K562 (cell line): ENCODE measurements at regions not wholly inside any gene's neighbourhood (a gene's known extent, or its start where the extent isn't known, plus 50 kb on each side); places are given as distances from the start of the nearest gene placed in this dataset.
"Not testable (repeated sequence)": the region's sequence is repeated elsewhere in the genome, so short reads cannot be mapped to it uniquely, and the experiment has no call there.

Source experiments
- ATAC-seq: fragments of 200-7000 bp; cut with Tn5 transposase; 3 replicates; pipeline ENCODE4 v1.9.1; 2020; ENCODE audit warnings: moderate library complexity
- BruUV-seq: library from RNA; stranded (reverse); fragments of 400-500 nt; replicated peaks from 2 replicates; lab custom pipeline; 2021; lab: Mats Ljungman, UMichigan
- CTCF ChIA-PET: fragments of 300-600 bp; formaldehyde crosslinking; extraction: SDS; loops from one replicate; lab custom pipeline; 2021; ENCODE audit warnings: low intra/inter-chr PET ratio; lab: Yijun Ruan, JAX
- POLR2A ChIA-PET: fragments of 300-600, 350-650 bp; sonication (Branson Sonifier 250); formaldehyde crosslinking; extraction: SDS; loops from one replicate; lab custom pipeline; 2021; ENCODE audit warnings: antibody characterized with exemption, inconsistent platforms; lab: Yijun Ruan, JAX
- DNase-seq, 4 experiments: peaks; one replicate each; pipeline versions ENCODE4 v3.0.0 to v3.0.0-alpha.2; 2011 to 2018; ENCODE audit warnings: low spot score in 3 of 4, mixed read lengths in 3 of 4; ENCODE audit errors: extremely low read depth in 1 of 4
- FAIRE-seq: peaks from 2 replicates; lab custom pipeline; 2011; peaks lifted over from hg19 to GRCh38; lab: Jason Lieb, UNC
- H2AFZ ChIP-seq: 2 replicates; pipeline ENCODE4 v1.6.0; 2011; ENCODE audit warnings: low read depth, low read length, control low read depth, inconsistent platforms
- H3K27ac ChIP-seq: fragments of 200-600 bp; 3 replicates; pipeline ENCODE4 v1.8.0; 2011; ENCODE audit warnings: low read depth, mild to moderate bottlenecking, control low read depth, inconsistent platforms, low read length, moderate library complexity, mixed read lengths; ENCODE audit errors: extremely low read depth
- H3K27me3 ChIP-seq, 2 experiments: fragments of 300-600 bp in 1 of 2; 2 replicates in 1 of 2; 3 replicates in 1 of 2; pipeline versions ENCODE4 v1.6.0 to v1.8.0; 2011; ENCODE audit warnings: inconsistent platforms in 2 of 2, low read length in 2 of 2, mild to moderate bottlenecking in 1 of 2, mixed read lengths in 1 of 2, moderate library complexity in 1 of 2; ENCODE audit not compliant: control insufficient read depth in 2 of 2, insufficient read depth in 2 of 2
- H3K36me3 ChIP-seq: fragments of 300-600 bp; 3 replicates; pipeline ENCODE4 v1.8.0; 2011; ENCODE audit warnings: mild to moderate bottlenecking, low read length, inconsistent platforms; ENCODE audit not compliant: control insufficient read depth, insufficient read depth
- H3K4me1 ChIP-seq, 2 experiments: fragments of 200-600 bp in 1 of 2; replicated peaks in 1 of 2; 2 replicates in 1 of 2; 3 replicates in 1 of 2; pipeline versions ENCODE4 v1.5.1 to v1.8.0; 2011; ENCODE audit warnings: inconsistent platforms in 2 of 2, low read length in 2 of 2, mild to moderate bottlenecking in 1 of 2, mixed read lengths in 1 of 2, moderate library complexity in 1 of 2; ENCODE audit not compliant: control insufficient read depth in 2 of 2, insufficient read depth in 2 of 2
- H3K4me2 ChIP-seq: 2 replicates; pipeline ENCODE4 v1.6.1; 2011; ENCODE audit warnings: low read length, control low read depth, inconsistent platforms, mixed read lengths; ENCODE audit not compliant: insufficient read depth
- H3K4me3 ChIP-seq: fragments of 200-600 bp; sonication (generic), shearing (Covaris generic); 2 replicates; pipeline ENCODE4 v1.5.1; 2016; ENCODE audit warnings: control low read depth, inconsistent platforms
- H3K79me2 ChIP-seq: fragments of 200-600 bp; 3 replicates; pipeline ENCODE4 v1.8.0; 2011; ENCODE audit warnings: low read length, inconsistent platforms; ENCODE audit not compliant: control insufficient read depth, insufficient read depth
- H3K9ac ChIP-seq, 2 experiments: 2 replicates each; pipeline versions ENCODE4 v1.6.0 to v1.6.1; 2011; ENCODE audit warnings: low read depth in 2 of 2, low read length in 2 of 2, control low read depth in 1 of 2, inconsistent platforms in 1 of 2, mild to moderate bottlenecking in 1 of 2, mixed read lengths in 1 of 2; ENCODE audit not compliant: insufficient read depth in 1 of 2
- H3K9me1 ChIP-seq: one replicate; pipeline ENCODE4 v1.6.0; 2011; ENCODE audit warnings: inconsistent platforms, mild to moderate bottlenecking, low read length, moderate library complexity; ENCODE audit not compliant: control insufficient read depth, insufficient read depth
- H3K9me3 ChIP-seq: replicated peaks from 2 replicates; pipeline ENCODE4 v1.5.1; 2011; ENCODE audit warnings: low read depth, low read length, inconsistent platforms; ENCODE audit not compliant: control insufficient read depth, insufficient read depth
- H4K20me1 ChIP-seq: replicated peaks from 2 replicates; pipeline ENCODE4 v1.6.1; 2011; ENCODE audit warnings: low read length, inconsistent platforms, mixed read lengths; ENCODE audit not compliant: control insufficient read depth, insufficient read depth
- WGBS: fragments of 100-300 bp; shearing (Covaris generic); methylation state at CpG from one replicate; pipeline ENCODE4 v1.1.6; 2016; ENCODE audit warnings: low coverage, mixed read lengths; ENCODE audit not compliant: insufficient coverage; ENCODE audit errors: missing lambda C conversion rate; 5-methylcytosine and 5-hydroxymethylcytosine counted together
- in situ Hi-C: fragments of 300-500 bp; cut with MboI; formaldehyde crosslinking; loops from 4 replicates; pipeline ENCODE4 v1.15.0; 2018; ENCODE audit warnings: inconsistent platforms, mixed read lengths
- intact Hi-C: fragments of 100-400 bp; cut with micrococcal nuclease; formaldehyde crosslinking; loops from 2 replicates; pipeline ENCODE4 v1.14.2; 2022

GRCh38 chr15:32506787-32507186 is 51.4 kb upstream of the GOLGA8O start:
- in situ Hi-C loops, H3K4me2 ChIP-seq, FAIRE-seq, H3K27me3 ChIP-seq, DNase-seq, H3K9me3 ChIP-seq, ATAC-seq, H3K36me3 ChIP-seq, H3K9ac ChIP-seq, H3K4me1 ChIP-seq, intact Hi-C loops, H2AFZ ChIP-seq, H4K20me1 ChIP-seq, H3K79me2 ChIP-seq, H3K27ac ChIP-seq, H3K4me3 ChIP-seq, POLR2A ChIA-PET, BruUV-seq, CTCF ChIA-PET, H3K9me1 ChIP-seq: not testable (repeated sequence)
- WGBS, result no CpG with 5 or more reads among the region's 2 CpGs

- H3K4me2 ChIP-seq, H3K4me3 ChIP-seq, H3K27me3 ChIP-seq, BruUV-seq, H3K27ac ChIP-seq, POLR2A ChIA-PET, FAIRE-seq, H3K9ac ChIP-seq, in situ Hi-C loops, H4K20me1 ChIP-seq, CTCF ChIA-PET, H3K36me3 ChIP-seq, H3K9me3 ChIP-seq, DNase-seq, H3K4me1 ChIP-seq, ATAC-seq, H3K9me1 ChIP-seq, H3K79me2 ChIP-seq, H2AFZ ChIP-seq, intact Hi-C loops: not testable (repeated sequence)
- WGBS, result no CpG with 5 or more reads among the region's 4 CpGs
Observed at GRCh38 chr15:32505633-32506032, 50.2 kb upstream of the GOLGA8O start.
